GM12872 (cell line): ENCODE measurements at regions not wholly inside any gene's neighbourhood (a gene's known extent, or its start where the extent isn't known, plus 50 kb on each side); places are given as distances from the start of the nearest gene placed in this dataset.

Source experiments
- TF ChIP-seq, protein P1 (sequence below): IDR thresholded peaks from 3 replicates; pipeline ENCODE4 v1.5.1; 2011; ENCODE audit warnings: low read depth, mild to moderate bottlenecking, low read length, moderate library complexity; ENCODE audit not compliant: insufficient read depth

- TF ChIP-seq, protein P1, sequence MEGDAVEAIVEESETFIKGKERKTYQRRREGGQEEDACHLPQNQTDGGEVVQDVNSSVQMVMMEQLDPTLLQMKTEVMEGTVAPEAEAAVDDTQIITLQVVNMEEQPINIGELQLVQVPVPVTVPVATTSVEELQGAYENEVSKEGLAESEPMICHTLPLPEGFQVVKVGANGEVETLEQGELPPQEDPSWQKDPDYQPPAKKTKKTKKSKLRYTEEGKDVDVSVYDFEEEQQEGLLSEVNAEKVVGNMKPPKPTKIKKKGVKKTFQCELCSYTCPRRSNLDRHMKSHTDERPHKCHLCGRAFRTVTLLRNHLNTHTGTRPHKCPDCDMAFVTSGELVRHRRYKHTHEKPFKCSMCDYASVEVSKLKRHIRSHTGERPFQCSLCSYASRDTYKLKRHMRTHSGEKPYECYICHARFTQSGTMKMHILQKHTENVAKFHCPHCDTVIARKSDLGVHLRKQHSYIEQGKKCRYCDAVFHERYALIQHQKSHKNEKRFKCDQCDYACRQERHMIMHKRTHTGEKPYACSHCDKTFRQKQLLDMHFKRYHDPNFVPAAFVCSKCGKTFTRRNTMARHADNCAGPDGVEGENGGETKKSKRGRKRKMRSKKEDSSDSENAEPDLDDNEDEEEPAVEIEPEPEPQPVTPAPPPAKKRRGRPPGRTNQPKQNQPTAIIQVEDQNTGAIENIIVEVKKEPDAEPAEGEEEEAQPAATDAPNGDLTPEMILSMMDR: no peak
Observed at GRCh38 chrY:9029929-9030328, 307.3 kb upstream of the TSPY4 start.

DNA sequence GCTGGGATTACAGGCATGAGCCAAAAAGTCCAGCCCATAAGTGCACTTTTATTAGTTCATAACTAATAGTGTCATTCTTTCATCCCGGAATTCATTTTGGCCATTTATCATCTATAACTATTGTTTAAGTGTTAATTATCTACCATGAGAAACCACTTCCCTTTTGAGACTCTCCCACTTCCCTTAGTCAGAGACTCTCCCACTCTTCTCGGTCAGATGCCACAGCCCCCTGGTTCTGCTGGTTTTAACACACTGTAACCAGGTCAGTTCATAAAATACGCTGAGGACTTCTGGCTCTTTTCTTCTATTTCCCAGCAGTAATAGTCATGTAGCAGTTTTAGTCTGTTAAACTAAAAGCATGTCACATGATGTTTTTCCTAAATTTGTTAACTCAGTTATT, 303.0 kb upstream of the TSPY4 start:
- TF ChIP-seq, protein P1: no peak

DNA sequence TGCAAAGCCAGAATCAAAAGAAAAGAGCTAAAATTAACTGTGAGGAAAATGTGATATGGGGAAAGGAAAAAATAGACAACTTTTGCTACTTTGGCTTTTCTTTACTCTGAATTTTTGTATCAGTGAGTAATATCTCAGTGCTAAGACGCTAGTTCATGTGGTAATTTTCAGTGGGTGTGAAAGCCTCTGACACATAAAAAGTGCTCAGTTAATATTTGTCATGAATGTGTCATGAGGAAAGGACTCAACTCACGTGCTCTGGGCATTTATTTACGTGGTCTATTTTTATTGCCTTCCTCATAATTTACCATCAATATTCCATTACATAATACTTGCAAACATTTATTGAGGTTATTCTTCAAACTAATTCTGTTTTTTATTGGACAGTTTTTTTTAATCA, 302.0 kb upstream of the TSPY4 start:
- TF ChIP-seq, protein P1: no peak

DNA sequence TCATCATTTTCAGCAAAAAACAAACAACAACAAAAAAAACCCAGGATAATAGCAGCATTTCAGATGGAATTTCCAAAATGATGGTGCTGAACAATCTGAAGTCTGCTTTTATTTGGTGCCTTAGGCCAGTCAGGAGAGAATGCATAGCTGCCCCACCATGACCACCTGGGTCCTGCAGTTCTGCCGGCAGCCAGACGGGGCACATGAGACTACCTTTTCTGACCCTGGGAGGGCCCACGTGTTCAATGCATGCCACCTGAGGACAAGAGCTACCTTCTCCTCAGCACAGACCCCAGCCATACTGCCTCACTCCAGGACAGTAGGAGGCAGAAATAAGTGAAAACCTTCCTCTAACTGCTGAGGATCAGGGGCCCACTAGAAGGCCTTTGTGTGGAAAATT, 295.8 kb upstream of the TSPY4 start:
- TF ChIP-seq, protein P1: peak; percentile 27; the same call in 2 of the 3 replicates
